Mesodermal cell (in vitro differentiated cells): ENCODE measurements at regions not wholly inside any gene's neighbourhood (a gene's known extent, or its start where the extent isn't known, plus 50 kb on each side); places are given as distances from the start of the nearest gene placed in this dataset.

Experiments
- H3K27ac ChIP-seq: 2 replicates; pipeline ENCODE4 v1.7.0; 2013; ENCODE audit warnings: mild to moderate bottlenecking, low read depth, low read length, moderate library complexity; ENCODE audit not compliant: severe bottlenecking
- H3K36me3 ChIP-seq: 2 replicates; pipeline ENCODE4 v1.7.1; 2013; ENCODE audit warnings: mild to moderate bottlenecking, low read length, moderate library complexity; ENCODE audit not compliant: control insufficient read depth, insufficient read depth
- H3K4me1 ChIP-seq: one replicate; pipeline ENCODE4 v1.7.1; 2013; ENCODE audit warnings: mild to moderate bottlenecking, low read length; ENCODE audit not compliant: insufficient read depth, control insufficient read depth, poor library complexity, severe bottlenecking
- H3K4me3 ChIP-seq: 2 replicates; pipeline ENCODE4 v1.7.0; 2013; ENCODE audit warnings: low read length, control low read depth, mild to moderate bottlenecking; ENCODE audit not compliant: insufficient read depth, poor library complexity, severe bottlenecking; ENCODE audit errors: extremely low read depth
- H3K9me3 ChIP-seq: 2 replicates; pipeline ENCODE4 v1.7.1; 2013; ENCODE audit warnings: mild to moderate bottlenecking, low read length, moderate library complexity; ENCODE audit not compliant: control insufficient read depth
- WGBS, 2 experiments: methylation state at CpG; one replicate each; pipeline ENCODE4 v1.1.5; 2013; ENCODE audit warnings: missing lambda C conversion rate in 2 of 2; ENCODE audit not compliant: insufficient coverage in 2 of 2; 5-methylcytosine and 5-hydroxymethylcytosine counted together

DNA sequence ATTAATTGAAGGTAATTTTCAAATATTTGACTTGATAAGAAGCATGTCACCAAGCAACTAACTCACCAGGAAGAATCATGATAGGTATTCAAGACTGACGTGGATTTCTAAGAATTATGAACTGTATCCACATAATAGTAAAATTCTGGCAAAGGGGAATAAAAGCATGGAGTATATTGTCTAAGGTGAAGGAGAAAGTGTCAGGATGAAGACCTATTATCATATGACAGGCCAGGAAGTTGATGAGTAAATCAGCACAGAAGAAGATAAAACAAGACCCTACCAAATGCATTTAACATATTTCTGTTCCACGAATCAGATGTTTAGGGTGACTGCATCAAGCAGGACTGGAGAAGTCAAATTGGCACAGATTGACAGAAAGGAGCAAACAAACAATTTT is 362.7 kb upstream of the MMS22L start:
- H3K36me3 ChIP-seq, result no peaks in the 10 kb centered on the region
- H3K9me3 ChIP-seq, result no peaks in the 10 kb centered on the region
- no peak overlapping the region for H3K27ac ChIP-seq
- H3K4me1 ChIP-seq, result no peaks in the 10 kb centered on the region
- 67 to 80% methylated on average over 1 of the region's 2 CpGs for WGBS, 2 experiments
- H3K4me3 ChIP-seq, result no peak overlapping the region

DNA sequence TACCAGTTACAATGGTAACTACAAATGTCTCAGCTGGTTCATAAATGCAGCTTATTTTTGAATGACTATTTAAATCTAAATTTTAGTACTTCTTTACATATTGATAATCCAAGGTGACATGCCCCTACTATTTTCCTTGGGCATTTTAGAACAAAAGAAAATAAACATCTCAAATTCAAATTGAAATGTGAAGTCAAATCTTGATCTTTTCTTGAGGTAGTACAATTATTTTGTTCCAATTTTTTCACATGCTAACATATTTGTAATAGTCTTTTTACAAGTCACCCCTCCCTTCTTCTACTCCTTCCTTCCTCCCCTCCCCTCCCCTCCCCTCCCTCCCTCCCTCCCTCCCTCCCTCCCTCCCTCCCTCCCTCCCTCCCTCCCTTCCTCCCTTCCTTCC is 370.1 kb upstream of the MMS22L start:
- Histone ChIP-seq H3K4me1 (no peaks in the 10 kb centered on the region), H3K4me3 (no peak overlapping the region), H3K27ac (no peak overlapping the region), H3K36me3 (no peaks in the 10 kb centered on the region), H3K9me3 (no peaks in the 10 kb centered on the region)

DNA sequence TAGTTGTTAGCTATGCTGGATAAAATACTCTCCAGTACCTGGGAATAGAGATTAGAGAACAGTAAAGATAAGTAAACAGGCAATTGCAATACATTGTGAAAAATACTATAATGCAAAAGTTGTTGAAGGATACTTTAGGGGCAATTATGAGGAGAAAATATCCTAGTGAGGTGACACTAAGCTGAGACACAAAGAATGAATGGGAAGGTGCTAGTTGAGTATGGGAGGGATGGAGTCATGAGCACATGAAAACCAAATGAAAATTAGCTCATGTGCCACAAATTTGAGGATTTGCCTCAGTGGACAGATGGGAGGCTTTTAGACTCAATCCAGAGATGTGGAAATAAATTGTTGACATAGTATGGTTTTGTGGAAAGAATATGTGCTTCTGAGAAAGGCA is 370.5 kb upstream of the MMS22L start:
- H3K4me3 ChIP-seq, result no peak overlapping the region
- H3K36me3 ChIP-seq, result no peaks in the 10 kb centered on the region
- H3K4me1 ChIP-seq, result no peaks in the 10 kb centered on the region
- H3K27ac ChIP-seq, result no peak overlapping the region
- H3K9me3 ChIP-seq, result no peaks in the 10 kb centered on the region

DNA sequence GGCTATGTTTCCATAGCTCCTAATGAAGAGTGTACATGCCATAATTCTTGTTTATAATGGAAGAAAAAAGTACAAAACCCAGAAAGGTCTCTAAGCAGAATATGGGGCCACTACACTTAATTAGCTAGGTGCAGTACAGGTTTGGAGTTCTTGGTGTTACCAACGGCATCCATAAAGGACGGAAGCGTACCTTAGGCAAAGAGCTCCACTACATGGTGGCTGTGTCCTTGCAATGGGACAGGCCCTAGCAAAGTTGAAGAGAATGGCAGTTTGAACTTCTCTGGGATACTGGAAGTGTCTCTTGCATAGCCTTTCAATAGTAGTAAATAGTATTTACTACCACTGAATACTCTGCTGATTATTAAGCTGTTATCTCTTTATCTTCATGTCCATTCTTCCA is 371.7 kb upstream of the MMS22L start:
- Histone ChIP-seq H3K27ac (no peak overlapping the region), H3K4me1 (no peaks in the 10 kb centered on the region)

DNA sequence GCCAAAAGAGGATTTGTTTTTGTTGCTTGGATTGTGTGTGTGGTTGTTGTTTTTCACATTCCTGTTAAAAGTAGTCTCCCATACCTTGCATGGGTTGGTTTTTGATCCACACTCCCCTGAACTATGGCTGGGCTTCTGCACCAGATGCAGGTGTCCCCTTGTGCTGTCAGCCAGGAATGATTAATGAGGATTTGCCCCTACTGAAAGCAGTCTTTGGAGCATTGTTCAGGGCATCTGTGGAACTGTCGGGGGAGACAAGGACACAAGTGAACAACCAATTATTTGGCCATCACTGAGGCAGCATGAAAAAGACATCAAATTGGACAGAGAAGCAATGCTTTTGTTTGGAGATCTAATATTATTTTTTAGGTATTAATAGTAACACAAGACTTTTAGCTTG is 373.2 kb upstream of the MMS22L start:
- Histone ChIP-seq H3K4me3 (no peak overlapping the region), H3K36me3 (no peaks in the 10 kb centered on the region), H3K4me1 (no peaks in the 10 kb centered on the region), H3K27ac (no peak overlapping the region), H3K9me3 (no peaks in the 10 kb centered on the region)
- 60 to 69% methylated on average over 1 of the region's 1 CpG for WGBS, 2 experiments

More for the DNA sequence above, 371.7 kb upstream of the MMS22L start:
- Histone ChIP-seq H3K9me3 (no peaks in the 10 kb centered on the region), H3K36me3 (no peaks in the 10 kb centered on the region), H3K4me3 (no peak overlapping the region)
- 93 to 100% methylated on average over 3 of the region's 3 CpGs for WGBS, 2 experiments

DNA sequence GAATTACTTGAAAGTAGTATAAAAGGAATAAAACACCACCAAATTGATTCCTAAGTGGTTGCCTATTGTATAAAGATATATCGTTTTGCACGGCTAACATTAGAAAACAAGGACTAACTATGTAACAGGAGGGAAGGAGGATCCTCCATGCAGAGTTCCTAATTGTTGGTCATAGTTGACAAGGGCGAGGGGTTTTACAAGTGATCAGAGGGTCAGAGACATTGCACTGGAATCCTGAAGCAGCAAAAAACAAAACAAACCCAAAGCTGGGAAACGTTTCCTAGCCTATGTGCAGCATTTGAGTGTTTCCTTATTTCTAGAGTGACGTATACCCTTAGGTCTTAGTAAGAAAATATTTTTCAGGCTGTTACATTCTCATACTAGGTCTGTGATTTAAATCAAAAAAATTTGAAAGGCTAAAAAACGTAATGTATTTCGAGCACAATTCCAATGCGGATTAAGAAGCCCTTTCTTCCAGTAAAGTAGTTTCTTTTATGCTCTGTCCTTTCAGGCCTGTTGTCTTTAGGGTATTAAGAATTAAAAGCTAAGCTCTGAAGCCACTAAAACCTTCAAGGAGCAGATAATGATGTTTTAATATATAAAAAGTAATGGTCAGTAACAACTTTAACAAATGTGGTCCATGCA is 373.8 kb upstream of the MMS22L start:
- no peaks in the 10 kb centered on the region for H3K9me3 ChIP-seq
- WGBS, 2 experiments, result 50 to 67% methylated on average over 1 to 4 of the region's 8 CpGs
- no peaks in the 10 kb centered on the region for H3K4me1 ChIP-seq
- no peak overlapping the region for H3K27ac ChIP-seq
- no peak overlapping the region for H3K4me3 ChIP-seq
- no peaks in the 10 kb centered on the region for H3K36me3 ChIP-seq

DNA sequence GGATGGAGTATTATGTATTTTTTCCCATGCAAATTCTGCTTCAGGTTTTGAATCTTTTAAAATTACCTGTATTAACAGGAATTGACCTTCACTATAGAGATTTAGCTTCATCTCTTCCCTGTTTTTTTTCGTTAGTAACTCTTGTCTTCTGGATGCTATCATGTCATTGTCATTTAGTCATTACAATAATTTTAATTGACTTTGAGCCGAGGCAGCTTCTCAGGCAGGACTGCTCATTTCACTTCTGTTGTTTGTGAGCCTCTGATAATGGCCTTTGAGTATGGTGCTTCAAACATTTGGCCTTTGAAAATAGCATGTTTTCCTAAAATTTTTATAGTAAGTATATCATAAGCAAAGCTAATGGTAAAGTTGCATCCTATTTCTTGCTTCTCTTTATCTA is 375.1 kb upstream of the MMS22L start:
- H3K36me3 ChIP-seq, result no peaks in the 10 kb centered on the region
- H3K27ac ChIP-seq, result no peak overlapping the region
- no peaks in the 10 kb centered on the region for H3K4me1 ChIP-seq
- H3K9me3 ChIP-seq, result no peaks in the 10 kb centered on the region
- WGBS, 2 experiments, result no CpG with 5 or more reads among the region's 2 CpGs
- H3K4me3 ChIP-seq, result no peak overlapping the region

DNA sequence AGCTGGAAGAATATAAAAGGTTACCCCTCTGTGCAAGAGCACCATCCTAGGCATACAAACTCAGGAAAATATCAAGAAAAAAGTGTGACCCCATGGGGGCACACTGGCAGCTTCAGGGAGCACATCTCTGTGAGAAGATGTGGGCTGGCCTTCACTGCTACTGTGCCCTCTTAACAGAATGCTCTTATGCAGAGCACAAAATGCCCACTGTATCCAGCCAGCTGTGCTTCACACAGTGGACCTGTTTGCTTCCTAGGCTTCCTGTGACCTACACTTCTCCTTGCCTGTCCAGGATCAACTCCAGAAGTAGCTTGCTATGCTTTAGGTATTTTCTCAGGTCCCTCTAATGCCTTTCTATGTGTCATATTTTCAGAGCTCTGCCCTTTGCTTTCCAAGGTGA is 380.2 kb upstream of the MMS22L start:
- Histone ChIP-seq H3K9me3 (no peaks in the 10 kb centered on the region), H3K36me3 (no peaks in the 10 kb centered on the region), H3K4me1 (no peaks in the 10 kb centered on the region), H3K4me3 (no peak overlapping the region), H3K27ac (no peak overlapping the region)

DNA sequence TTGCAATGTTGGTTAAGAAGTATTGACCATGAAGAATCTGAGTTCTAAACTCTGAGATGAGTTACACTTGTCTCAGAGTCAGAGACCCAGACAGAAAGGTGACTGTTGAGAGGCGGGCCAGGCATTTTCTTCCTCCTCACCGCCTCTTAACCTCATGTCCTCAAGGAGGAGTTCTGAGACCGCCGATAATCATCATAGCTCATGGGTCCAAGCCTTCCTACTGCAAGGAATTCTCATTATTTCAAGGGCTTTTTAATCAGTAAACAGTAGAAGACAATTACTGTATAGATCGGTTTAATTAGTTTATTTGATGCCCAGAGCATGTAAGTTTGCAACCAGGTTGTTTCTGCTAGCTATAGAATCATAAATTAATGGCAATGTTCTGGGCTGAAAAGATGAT is 382.4 kb upstream of the MMS22L start:
- H3K4me3 ChIP-seq, result no peak overlapping the region
- 50% methylated on average over 1 of the region's 5 CpGs; no CpG with 5 or more reads in 1 of the 2 experiments for WGBS, 2 experiments
- H3K4me1 ChIP-seq, result no peaks in the 10 kb centered on the region
- no peak overlapping the region for H3K27ac ChIP-seq
- H3K9me3 ChIP-seq, result no peaks in the 10 kb centered on the region
- no peaks in the 10 kb centered on the region for H3K36me3 ChIP-seq

DNA sequence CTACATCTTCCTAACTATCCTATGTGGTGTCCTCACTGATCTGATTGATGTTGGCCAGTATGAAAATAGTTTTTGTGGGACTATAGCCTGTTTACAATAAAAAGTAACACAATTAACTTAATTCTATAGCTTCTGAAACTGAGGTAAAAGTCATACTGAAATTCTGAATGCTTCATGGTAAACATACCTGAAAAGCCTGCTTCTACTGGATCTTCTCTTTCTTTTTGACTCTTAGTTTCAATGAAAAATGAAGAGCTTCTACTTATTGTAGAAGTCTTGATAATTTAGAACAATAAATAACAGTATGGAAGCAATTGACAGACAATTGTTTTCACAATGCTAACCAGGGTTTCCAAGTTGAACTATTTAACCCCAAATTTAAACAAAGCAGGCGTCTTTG is 383.9 kb upstream of the MMS22L start:
- H3K4me1 ChIP-seq, result peaks cover 8% of the 10 kb centered on the region
- no peaks in the 10 kb centered on the region for H3K9me3 ChIP-seq
- no peak overlapping the region for H3K27ac ChIP-seq
- H3K36me3 ChIP-seq, result no peaks in the 10 kb centered on the region
- no CpG with 5 or more reads among the region's 1 CpG for whole genome bisulfite sequencing, 2 experiments
- H3K4me3 ChIP-seq, result no peak overlapping the region

DNA sequence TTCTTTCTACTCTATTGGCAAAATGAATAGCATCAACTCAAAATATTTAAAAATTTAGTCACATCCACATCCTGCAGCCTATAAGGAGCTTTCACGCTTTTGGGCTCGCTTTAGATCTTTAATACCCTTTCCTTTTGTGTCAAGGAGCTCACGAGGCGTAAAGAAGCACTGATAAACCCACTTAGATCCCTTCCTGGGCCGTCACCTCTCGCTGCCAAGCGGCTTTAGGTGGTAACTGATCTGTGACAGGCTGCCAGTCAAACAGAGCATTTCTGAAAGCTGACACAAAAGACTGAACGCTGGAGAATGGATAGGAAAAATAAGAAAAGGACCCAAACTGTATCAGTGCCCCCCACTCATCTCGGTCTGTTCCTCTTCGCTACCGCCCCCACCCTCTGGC is 385.7 kb upstream of the MMS22L start:
- no peak overlapping the region for H3K27ac ChIP-seq
- no peak overlapping the region for H3K4me3 ChIP-seq

More for the DNA sequence above, 385.7 kb upstream of the MMS22L start:
- no peaks in the 10 kb centered on the region for H3K36me3 ChIP-seq
- 51 to 69% methylated on average over 8 of the region's 11 CpGs for WGBS, 2 experiments
- no peaks in the 10 kb centered on the region for H3K9me3 ChIP-seq
- H3K4me1 ChIP-seq, result peaks cover 10% of the 10 kb centered on the region
